ENCODE measurements at regions not wholly inside any gene's neighbourhood (a gene's known extent, or its start where the extent isn't known, plus 50 kb on each side); places are given as distances from the start of the nearest gene placed in this dataset.

DNA sequence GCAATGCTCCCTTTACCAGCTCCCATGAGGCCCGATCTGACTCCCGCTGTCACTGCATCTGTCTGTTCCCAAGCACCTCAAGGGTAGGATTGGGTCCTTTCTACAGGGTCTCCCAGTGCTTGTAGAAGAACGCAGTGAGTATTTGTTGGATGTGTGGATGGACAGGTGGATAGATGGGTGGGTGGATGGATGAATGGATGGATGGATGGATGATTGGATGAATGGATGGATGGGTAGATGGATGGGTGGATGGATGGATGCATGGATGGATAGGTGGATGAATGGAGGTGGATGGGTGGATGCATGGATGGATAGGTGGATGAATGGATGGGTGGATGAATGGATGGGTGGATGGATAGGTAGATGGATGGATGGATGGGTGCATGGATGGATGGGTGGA lies 91.6 kb downstream of the HS1BP3 start:
- no peaks in the 10 kb centered on the region for H3K27me3 ChIP-seq (ENCODE audit: control insufficient read depth, insufficient read depth, low read length)
- H3K4me3 ChIP-seq (ENCODE audit: low read length) = no peak overlapping the region
- no peaks in the 10 kb centered on the region for H3K9me3 ChIP-seq (ENCODE audit: control insufficient read depth, low read length)
- no peaks in the 10 kb centered on the region for H3K4me1 ChIP-seq (ENCODE audit: control insufficient read depth, insufficient read depth, low read length)
- no peak overlapping the region for H3K9ac ChIP-seq (ENCODE audit: low read length)
- no peaks in the 10 kb centered on the region for H3K36me3 ChIP-seq (ENCODE audit: control insufficient read depth, insufficient read depth, low read length)

DNA sequence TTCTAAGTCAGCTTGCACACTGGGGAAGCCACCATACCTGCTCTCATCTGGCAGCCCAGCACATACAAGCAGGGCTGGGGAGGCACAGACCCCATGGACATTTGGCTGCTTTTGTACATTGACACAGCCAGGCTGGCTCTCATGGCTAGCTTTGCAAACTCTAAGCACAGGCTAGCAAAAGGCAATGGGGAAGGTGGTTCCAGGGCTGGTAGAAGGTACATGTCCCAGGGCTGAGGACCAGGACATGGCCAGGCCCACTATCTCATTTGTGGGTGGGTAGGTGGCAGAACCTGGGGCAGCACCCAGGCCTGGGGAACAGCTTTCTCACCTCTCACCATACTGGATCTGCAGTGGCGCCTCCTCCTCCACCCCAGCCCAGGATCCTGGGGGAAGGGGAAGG lies 90.9 kb downstream of the HS1BP3 start:
- H3K4me1 ChIP-seq (ENCODE audit: control insufficient read depth, insufficient read depth, low read length) = no peaks in the 10 kb centered on the region
- no peak overlapping the region for H3K9ac ChIP-seq (ENCODE audit: low read length)
- H3K36me3 ChIP-seq (ENCODE audit: control insufficient read depth, insufficient read depth, low read length) = no peaks in the 10 kb centered on the region
- H3K4me3 ChIP-seq (ENCODE audit: low read length) = no peak overlapping the region
- H3K27me3 ChIP-seq (ENCODE audit: control insufficient read depth, insufficient read depth, low read length) = no peaks in the 10 kb centered on the region
- H3K9me3 ChIP-seq (ENCODE audit: control insufficient read depth, low read length) = no peaks in the 10 kb centered on the region

DNA sequence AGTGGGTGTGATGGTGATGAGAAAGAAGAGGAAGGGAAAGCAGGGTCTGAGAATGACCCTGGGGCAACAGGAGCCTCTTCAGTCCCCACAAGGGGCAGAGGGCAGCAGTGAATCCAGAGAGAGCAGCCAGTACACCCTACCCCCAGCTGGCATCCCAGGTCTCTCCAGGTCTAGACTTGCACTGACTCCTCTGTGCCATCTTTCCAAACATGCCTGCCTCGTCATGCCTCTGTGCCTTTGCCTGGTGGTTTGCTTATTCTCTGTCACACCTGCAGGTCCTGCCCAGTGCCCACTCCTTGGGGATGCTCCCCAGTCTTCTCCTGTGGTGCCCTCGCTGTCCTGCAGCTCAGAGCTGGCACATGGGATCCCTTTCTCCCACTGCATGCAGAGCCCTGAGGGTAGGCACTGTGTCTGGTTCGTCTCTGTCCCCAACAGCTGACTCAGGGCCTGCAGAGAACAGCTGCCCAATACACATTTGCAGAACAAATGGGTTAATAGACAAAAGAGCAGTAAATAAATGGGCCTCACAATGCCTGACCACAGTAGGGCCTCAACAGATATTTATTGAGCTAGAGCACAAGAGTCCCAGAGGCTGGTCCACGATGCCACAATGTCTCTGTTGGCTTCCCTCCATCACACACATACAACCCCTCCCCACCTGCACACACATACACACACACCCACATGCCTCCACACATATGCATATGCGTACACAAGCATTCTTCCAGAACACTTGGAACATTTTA lies 89.8 kb downstream of the HS1BP3 start:
- Histone ChIP-seq H3K9me3 (ENCODE audit: control insufficient read depth, low read length) (no peaks in the 10 kb centered on the region), H3K27me3 (ENCODE audit: control insufficient read depth, insufficient read depth, low read length) (no peaks in the 10 kb centered on the region), H3K4me1 (ENCODE audit: control insufficient read depth, insufficient read depth, low read length) (peaks cover 3% of the 10 kb centered on the region), H3K4me3 (ENCODE audit: low read length) (no peak overlapping the region), H3K36me3 (ENCODE audit: control insufficient read depth, insufficient read depth, low read length) (no peaks in the 10 kb centered on the region), H3K9ac (ENCODE audit: low read length) (no peak overlapping the region)

DNA sequence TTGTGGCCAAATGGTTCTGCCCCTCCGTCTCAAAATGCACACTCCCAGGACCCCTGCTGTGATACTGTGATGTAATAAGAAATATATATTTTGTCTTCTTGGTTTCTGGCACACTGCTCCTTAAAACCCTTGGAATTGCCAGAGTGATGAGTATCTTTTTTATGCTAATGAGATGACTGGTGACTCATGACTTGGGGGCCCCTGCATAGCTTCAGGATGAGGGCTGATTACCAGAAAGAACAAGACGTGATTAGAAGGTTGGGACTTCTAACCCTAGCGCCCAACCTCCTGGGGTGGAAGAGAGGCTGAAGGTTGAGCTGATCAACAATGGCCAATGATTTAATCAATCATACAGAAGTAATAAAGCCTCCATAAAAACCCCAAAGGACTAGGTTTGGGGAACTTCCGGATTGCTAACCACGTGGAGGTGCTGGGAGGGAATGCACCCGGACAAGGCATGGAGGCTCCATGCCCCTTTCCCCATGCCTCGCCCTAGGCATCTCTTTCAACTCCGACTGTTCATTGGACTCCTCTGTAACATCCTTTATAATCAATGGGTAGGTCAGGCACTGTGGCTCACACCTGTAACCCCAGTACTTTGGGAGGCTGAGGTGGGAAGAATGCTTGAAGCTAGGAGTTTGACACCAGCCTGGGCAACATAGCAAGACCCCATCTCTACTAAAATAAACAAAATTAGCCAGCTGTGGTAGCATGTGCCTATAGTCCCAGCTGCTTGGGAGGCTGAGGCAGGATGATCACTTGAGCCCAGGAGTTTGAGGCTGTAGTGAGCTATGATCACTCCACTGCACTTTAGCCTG lies 89.1 kb downstream of the HS1BP3 start:
- no peaks in the 10 kb centered on the region for H3K36me3 ChIP-seq (ENCODE audit: control insufficient read depth, insufficient read depth, low read length)
- H3K4me1 ChIP-seq (ENCODE audit: control insufficient read depth, insufficient read depth, low read length) = peaks cover 3% of the 10 kb centered on the region
- no peak overlapping the region for H3K9ac ChIP-seq (ENCODE audit: low read length)
- H3K27me3 ChIP-seq (ENCODE audit: control insufficient read depth, insufficient read depth, low read length) = no peaks in the 10 kb centered on the region
- no peak overlapping the region for H3K4me3 ChIP-seq (ENCODE audit: low read length)
- no peaks in the 10 kb centered on the region for H3K9me3 ChIP-seq (ENCODE audit: control insufficient read depth, low read length)

DNA sequence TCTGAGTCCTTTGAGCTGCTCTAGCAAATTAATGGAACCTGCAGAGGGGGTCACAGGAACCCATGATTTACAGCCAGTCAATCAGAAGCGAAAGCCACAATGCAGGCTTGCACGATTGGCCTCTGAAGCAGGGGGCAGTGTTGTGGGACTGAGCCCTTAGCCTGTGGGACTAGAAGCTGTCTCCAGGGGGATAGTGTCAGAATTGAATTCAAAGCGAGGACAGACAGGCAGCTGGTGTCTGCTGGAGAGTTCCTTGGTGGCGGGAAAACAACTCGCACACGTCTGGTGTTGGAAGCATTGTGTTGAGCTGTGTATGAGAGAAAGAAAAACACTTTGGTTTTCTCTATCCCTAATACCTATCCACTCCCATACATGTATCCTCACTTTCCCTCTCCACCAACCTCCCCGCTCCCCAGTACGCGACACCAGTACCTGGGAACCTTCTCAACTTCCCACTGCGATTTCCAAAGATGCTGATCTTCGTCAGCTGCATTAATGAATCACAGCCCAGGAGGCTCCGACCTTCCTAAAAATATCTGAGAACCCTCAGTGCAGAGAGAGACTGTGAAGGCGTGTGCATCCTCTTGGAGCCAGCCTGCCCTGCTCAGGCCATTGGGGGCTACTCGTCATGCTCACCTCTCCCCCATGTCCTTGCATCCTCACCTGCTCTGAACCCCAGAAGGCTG lies 88.2 kb downstream of the HS1BP3 start:
- H3K4me1 ChIP-seq (ENCODE audit: control insufficient read depth, insufficient read depth, low read length) = peaks cover 3% of the 10 kb centered on the region
- no peak overlapping the region for H3K9ac ChIP-seq (ENCODE audit: low read length)
- H3K9me3 ChIP-seq (ENCODE audit: control insufficient read depth, low read length) = no peaks in the 10 kb centered on the region
- H3K36me3 ChIP-seq (ENCODE audit: control insufficient read depth, insufficient read depth, low read length) = no peaks in the 10 kb centered on the region
- H3K4me3 ChIP-seq (ENCODE audit: low read length) = no peak overlapping the region
- H3K27me3 ChIP-seq (ENCODE audit: control insufficient read depth, insufficient read depth, low read length) = no peaks in the 10 kb centered on the region

DNA sequence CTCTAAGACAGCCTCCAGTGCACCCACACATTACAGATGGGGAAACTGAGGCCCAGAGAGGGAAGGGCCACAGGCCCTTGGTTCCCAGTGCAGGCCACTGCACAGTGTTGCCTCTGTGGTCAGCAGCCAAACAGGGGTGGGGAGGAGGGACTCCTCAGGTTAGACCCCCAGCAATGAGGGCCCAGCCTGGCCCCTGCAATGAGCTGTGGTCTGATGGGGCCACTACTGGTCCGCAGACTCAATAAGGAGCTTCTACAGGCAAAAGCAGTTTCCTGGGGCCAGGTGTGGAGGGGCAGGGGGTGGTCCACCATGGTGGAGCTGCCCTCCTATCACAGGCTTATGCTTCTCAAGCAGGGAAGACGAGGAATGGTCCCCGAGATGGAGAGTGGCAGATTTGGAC lies 87.6 kb downstream of the HS1BP3 start:
- H3K4me1 ChIP-seq (ENCODE audit: control insufficient read depth, insufficient read depth, low read length) = peaks cover 3% of the 10 kb centered on the region
- H3K27me3 ChIP-seq (ENCODE audit: control insufficient read depth, insufficient read depth, low read length) = no peaks in the 10 kb centered on the region
- no peaks in the 10 kb centered on the region for H3K36me3 ChIP-seq (ENCODE audit: control insufficient read depth, insufficient read depth, low read length)
- H3K4me3 ChIP-seq (ENCODE audit: low read length) = no peak overlapping the region
- no peak overlapping the region for H3K9ac ChIP-seq (ENCODE audit: low read length)
- H3K9me3 ChIP-seq (ENCODE audit: control insufficient read depth, low read length) = no peaks in the 10 kb centered on the region

DNA sequence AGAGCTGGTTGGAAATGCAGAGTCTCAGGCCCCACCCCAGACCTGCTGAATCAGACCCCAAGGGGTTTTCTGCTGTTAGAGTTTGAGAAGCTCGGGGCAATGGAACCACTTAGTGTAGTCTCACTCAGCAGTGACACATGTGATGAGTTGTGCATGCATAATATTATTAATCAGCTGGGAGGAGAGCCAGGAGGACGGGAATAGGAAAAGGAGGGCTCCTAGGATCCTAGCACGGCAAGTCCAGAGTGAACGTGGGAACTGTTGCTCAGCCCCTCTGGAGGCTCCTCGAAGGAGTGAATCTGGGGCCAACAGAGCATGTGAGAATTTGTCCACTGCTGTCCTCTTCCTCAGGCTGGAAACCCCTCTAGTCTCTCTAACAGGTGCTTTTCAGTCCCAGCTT lies 87.1 kb downstream of the HS1BP3 start:
- H3K36me3 ChIP-seq (ENCODE audit: control insufficient read depth, insufficient read depth, low read length) = no peaks in the 10 kb centered on the region
- H3K4me3 ChIP-seq (ENCODE audit: low read length) = no peak overlapping the region
- H3K9ac ChIP-seq (ENCODE audit: low read length) = no peak overlapping the region
- H3K9me3 ChIP-seq (ENCODE audit: control insufficient read depth, low read length) = no peaks in the 10 kb centered on the region
- H3K4me1 ChIP-seq (ENCODE audit: control insufficient read depth, insufficient read depth, low read length) = peaks cover 3% of the 10 kb centered on the region
- no peaks in the 10 kb centered on the region for H3K27me3 ChIP-seq (ENCODE audit: control insufficient read depth, insufficient read depth, low read length)

DNA sequence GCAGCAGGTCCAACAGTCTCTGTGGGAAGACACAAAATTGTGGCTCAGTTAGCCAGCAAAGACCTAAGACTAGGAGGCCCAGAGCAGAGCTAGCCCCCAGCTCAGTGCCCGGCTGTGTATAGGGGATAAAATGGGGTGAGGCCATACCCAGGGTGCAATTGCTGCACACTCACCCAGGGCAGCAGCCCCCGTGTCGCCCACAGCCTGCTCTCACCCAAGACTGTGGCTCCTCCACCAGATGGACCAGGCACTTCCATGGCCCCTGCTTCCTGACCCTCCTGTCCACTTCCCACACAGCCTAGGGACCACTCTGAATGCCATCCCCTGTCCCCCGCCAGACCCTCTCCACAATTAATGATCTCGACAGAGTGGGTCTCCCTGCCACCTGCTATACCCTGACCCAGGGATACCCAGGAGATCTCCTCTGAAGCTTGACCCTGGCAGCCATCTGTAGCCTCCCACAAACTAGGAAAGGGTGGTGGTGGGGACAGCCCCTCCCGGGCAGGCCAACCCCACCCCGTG lies 85.7 kb downstream of the HS1BP3 start:
- Histone ChIP-seq H3K36me3 (ENCODE audit: control insufficient read depth, insufficient read depth, low read length) (no peaks in the 10 kb centered on the region), H3K9ac (ENCODE audit: low read length) (no peak overlapping the region), H3K4me3 (ENCODE audit: low read length) (no peak overlapping the region)

DNA sequence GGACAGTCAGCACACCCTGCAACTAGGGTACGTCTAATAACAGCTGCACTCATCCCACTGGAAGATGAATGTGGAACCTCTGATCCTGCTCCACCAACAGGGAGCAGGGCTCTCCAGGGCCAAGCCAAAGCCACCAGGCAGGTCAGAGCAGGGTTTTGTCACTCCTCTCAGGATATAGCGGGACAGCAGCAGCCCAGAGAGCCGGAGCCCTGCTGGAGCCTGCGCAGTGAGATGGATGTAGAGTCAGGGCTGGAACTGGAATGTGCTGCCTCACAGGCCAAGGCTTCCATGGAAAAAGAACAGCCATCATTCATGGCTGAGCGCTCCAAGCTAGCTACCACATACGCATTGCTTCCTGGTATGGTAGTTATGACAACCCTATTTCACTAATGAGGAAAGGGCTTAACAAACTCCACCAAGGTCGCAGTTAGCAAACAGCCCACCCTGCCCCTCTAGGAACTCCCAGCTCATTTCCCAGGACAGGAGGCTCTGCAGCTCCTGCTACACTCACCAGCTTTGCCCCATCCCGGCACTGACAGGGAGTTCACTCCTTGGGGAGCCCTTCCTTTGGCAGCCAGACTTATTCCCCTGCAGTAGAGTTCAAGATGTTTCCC lies 85.2 kb downstream of the HS1BP3 start:
- no peak overlapping the region for H3K9ac ChIP-seq (ENCODE audit: low read length)
- H3K4me1 ChIP-seq (ENCODE audit: control insufficient read depth, insufficient read depth, low read length) = peaks cover 3% of the 10 kb centered on the region
- no peaks in the 10 kb centered on the region for H3K9me3 ChIP-seq (ENCODE audit: control insufficient read depth, low read length)
- H3K36me3 ChIP-seq (ENCODE audit: control insufficient read depth, insufficient read depth, low read length) = no peaks in the 10 kb centered on the region
- H3K4me3 ChIP-seq (ENCODE audit: low read length) = no peak overlapping the region
- no peaks in the 10 kb centered on the region for H3K27me3 ChIP-seq (ENCODE audit: control insufficient read depth, insufficient read depth, low read length)

More for the DNA sequence above, 85.7 kb downstream of the HS1BP3 start:
- Histone ChIP-seq H3K27me3 (ENCODE audit: control insufficient read depth, insufficient read depth, low read length) (no peaks in the 10 kb centered on the region), H3K4me1 (ENCODE audit: control insufficient read depth, insufficient read depth, low read length) (peaks cover 3% of the 10 kb centered on the region), H3K9me3 (ENCODE audit: control insufficient read depth, low read length) (no peaks in the 10 kb centered on the region)

DNA sequence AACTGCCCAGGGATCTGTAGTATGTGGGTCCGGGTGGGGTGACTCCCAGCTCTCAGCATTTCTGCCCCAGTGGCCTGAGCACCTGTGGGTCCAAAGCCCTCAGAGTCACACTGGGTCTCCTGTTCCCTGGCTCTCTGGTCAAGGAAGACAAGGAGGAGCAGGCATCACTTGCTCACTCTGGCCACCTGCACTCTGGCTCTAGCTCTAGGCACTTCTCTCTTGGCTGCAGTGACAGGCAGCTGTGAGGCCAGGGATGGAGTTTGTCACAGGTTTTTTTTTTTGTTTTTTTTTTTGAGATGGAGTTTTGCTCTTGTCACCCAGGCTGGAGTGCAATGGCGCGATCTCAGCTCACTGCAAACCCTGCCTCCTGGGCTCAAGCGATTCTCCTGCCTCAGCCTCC lies 84.6 kb downstream of the HS1BP3 start:
- no peak overlapping the region for H3K9ac ChIP-seq (ENCODE audit: low read length)
- H3K9me3 ChIP-seq (ENCODE audit: control insufficient read depth, low read length) = no peaks in the 10 kb centered on the region
- H3K4me3 ChIP-seq (ENCODE audit: low read length) = no peak overlapping the region
- no peaks in the 10 kb centered on the region for H3K27me3 ChIP-seq (ENCODE audit: control insufficient read depth, insufficient read depth, low read length)
- no peaks in the 10 kb centered on the region for H3K36me3 ChIP-seq (ENCODE audit: control insufficient read depth, insufficient read depth, low read length)
- H3K4me1 ChIP-seq (ENCODE audit: control insufficient read depth, insufficient read depth, low read length) = peaks cover 3% of the 10 kb centered on the region

DNA sequence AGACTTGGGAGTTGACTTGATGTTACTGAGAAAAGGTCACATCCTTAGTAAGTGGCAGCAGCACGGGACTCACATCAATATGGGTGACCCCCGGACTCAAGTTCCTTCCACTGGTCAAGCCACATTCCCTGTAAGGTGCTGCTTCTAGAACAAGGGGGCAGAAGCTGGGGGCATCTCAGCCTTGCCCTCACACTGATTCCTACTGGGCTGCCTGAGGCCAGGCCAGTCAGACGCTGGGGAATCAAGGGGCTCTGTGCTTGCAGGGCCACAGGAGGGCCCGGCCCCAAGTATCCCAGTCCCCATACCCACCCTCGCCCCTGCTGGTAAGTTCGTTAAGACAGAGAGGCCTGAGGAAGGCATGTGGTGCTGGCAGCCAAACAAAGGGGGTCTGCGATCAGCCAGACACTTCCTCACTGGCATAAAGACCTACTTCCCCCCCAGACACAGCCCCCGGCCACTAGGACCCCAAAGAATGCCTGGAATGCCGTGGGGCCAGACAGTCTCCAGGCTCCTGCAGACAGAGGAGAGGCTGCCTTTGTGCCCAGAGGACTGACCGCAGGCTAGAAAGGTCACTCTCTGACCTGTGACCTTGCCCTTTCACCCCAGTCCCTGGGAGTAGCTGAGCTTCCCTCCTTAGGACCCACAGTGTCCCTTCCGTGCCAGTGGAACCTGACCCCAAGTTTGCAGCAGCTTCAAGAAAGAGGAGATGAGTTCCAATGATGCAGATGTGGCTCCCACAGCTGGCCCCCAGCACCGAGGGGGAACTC lies 83.6 kb downstream of the HS1BP3 start:
- no peak overlapping the region for H3K9ac ChIP-seq (ENCODE audit: low read length)
- H3K4me3 ChIP-seq (ENCODE audit: low read length) = no peak overlapping the region
- peaks cover 3% of the 10 kb centered on the region for H3K4me1 ChIP-seq (ENCODE audit: control insufficient read depth, insufficient read depth, low read length)
- H3K36me3 ChIP-seq (ENCODE audit: control insufficient read depth, insufficient read depth, low read length) = no peaks in the 10 kb centered on the region
- H3K9me3 ChIP-seq (ENCODE audit: control insufficient read depth, low read length) = no peaks in the 10 kb centered on the region
- no peaks in the 10 kb centered on the region for H3K27me3 ChIP-seq (ENCODE audit: control insufficient read depth, insufficient read depth, low read length)

Measured in mucosa of stomach (tissue), 1 donor.